Kidney epithelial cell (primary cell): ENCODE measurements at regions not wholly inside any gene's neighbourhood (a gene's known extent, or its start where the extent isn't known, plus 50 kb on each side); places are given as distances from the start of the nearest gene placed in this dataset.

Source experiments
- DNase-seq: peaks from one replicate; pipeline ENCODE4 v3.0.0-alpha.2; 2010; ENCODE audit warnings: low read depth
- H3K27me3 ChIP-seq: 2 replicates; pipeline ENCODE4 v1.6.0; 2011; ENCODE audit warnings: low read length; ENCODE audit not compliant: control insufficient read depth, insufficient read depth
- H3K36me3 ChIP-seq: 2 replicates; pipeline ENCODE4 v1.5.1; 2011; ENCODE audit warnings: low read length; ENCODE audit not compliant: control insufficient read depth, insufficient read depth
- H3K4me3 ChIP-seq: 2 replicates; pipeline ENCODE4 v1.5.1; 2011; ENCODE audit warnings: low read depth, mild to moderate bottlenecking, control low read depth, low read length
- TF ChIP-seq, protein P1 (sequence below): IDR thresholded peaks from 2 replicates; pipeline ENCODE4 v1.5.1; 2011; ENCODE audit warnings: mild to moderate bottlenecking, moderate library complexity, low read length, control low read depth, inconsistent platforms; ENCODE audit not compliant: insufficient read depth, poor library complexity, severe bottlenecking

DNA sequence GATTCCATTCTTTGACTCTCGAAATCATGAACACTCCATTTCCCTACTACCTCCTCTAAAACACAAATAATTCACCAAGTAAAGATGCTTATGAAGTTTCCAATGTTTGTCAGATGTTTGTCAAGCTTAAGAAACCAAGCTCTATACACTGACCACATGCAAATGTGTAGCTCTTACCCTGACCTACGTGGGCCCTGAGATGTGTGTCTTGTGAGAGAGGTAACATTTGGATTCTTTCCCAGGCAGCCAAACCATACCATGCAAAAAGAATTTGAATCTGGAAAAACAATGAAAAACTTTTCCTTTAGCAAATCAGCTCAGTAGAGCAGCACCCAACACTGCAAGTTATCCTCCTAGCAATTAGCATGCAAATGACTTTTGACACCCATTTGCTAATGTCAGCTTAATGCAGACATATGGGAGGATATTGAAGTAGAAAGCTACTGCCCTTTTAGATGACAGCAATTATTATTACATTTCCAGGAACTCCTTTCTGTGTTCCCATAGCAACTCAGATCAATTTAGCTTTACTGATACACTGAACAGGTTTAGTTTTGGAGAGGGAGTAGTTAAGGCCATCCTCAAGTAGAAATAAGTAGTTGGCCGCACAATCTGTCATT, 83.2 kb upstream of the RGS4 start:
- H3K27me3 ChIP-seq, result no peaks in the 10 kb centered on the region
- no peaks in the 10 kb centered on the region for H3K36me3 ChIP-seq
- no peak overlapping the region for H3K4me3 ChIP-seq
- DNase-seq, result no peak
- TF ChIP-seq, protein P1, sequence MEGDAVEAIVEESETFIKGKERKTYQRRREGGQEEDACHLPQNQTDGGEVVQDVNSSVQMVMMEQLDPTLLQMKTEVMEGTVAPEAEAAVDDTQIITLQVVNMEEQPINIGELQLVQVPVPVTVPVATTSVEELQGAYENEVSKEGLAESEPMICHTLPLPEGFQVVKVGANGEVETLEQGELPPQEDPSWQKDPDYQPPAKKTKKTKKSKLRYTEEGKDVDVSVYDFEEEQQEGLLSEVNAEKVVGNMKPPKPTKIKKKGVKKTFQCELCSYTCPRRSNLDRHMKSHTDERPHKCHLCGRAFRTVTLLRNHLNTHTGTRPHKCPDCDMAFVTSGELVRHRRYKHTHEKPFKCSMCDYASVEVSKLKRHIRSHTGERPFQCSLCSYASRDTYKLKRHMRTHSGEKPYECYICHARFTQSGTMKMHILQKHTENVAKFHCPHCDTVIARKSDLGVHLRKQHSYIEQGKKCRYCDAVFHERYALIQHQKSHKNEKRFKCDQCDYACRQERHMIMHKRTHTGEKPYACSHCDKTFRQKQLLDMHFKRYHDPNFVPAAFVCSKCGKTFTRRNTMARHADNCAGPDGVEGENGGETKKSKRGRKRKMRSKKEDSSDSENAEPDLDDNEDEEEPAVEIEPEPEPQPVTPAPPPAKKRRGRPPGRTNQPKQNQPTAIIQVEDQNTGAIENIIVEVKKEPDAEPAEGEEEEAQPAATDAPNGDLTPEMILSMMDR, result no peak

DNA sequence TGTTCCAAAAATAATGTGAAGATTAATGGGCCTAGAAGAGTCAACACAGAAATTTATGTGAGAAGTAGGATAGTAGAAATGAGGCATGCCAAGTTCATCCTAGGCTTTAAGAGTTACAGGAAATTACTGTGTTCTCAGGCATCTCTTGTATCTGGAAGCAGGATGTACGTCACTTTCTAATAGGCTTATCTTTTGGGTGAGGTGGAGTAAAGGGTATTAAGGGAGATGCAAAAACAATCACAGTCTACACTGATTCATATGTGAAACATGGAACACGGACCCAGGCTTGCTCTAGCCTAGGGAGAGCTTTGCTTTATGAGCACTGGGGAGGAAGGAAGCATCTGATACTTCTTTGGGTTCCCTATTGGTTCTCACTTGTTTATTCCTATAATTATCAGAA, 84.5 kb upstream of the RGS4 start:
- Histone ChIP-seq H3K36me3 (no peaks in the 10 kb centered on the region), H3K4me3 (no peak overlapping the region), H3K27me3 (no peaks in the 10 kb centered on the region)
- TF ChIP-seq, protein P1, result no peak
- DNase-seq, result no peak

DNA sequence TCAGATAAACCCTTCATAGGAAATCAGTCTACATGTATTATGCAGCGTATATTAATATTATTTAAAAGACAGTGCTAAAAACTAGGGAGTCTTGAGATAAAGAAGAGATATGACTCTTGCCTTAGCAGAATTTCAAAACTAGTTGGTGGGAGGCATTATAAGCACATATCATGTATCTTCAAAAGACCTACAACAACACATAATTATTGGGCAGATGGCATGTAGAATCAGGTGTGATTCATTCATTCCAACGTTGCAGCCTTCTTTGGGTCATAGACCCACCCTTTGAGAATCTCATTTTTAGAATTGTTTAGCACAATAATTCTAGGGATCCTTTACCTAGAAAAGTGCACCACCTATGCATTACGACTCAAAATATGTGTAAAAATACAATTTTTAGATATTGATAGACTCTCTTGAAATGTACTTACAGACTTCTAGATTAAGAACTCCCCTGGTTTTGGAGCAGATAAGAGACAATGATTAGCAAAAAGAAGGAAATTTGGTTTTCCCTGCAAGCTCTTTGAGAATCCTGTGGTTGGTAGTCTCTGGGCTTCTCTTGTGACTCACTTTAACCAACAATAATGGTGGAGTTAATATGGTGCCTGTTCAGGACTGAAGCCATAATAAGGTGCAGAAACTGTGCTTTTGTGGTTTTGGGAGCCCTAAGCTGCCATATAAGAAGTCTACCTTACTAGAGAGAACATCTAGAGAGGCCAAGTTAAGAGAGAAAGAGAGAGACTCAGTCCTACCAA, 85.3 kb upstream of the RGS4 start:
- no peaks in the 10 kb centered on the region for H3K36me3 ChIP-seq
- H3K4me3 ChIP-seq, result no peak overlapping the region
- H3K27me3 ChIP-seq, result no peaks in the 10 kb centered on the region
- no peak for DNase-seq
- TF ChIP-seq, protein P1, result no peak

DNA sequence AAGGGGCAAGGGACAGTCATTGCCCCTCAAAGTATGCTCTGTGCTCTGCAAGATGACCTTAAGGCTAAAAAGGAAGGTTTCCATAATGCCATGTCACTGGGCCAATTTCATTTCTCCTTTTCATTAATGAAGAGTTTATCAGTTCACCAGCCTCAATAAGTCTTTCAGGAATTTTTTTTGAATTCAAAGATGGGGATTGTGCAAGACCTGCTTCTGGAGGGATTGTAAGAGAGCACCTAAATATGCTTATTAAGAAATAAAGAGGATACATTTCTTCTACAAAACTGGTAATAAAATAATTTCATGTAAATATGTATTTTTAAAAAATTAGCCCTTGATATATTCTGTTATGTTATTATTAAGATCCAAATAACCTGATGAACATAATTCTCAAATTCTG, 86.8 kb upstream of the RGS4 start:
- no peak overlapping the region for H3K4me3 ChIP-seq
- no peak for DNase-seq
- H3K36me3 ChIP-seq, result no peaks in the 10 kb centered on the region
- H3K27me3 ChIP-seq, result no peaks in the 10 kb centered on the region
- TF ChIP-seq, protein P1, result no peak

DNA sequence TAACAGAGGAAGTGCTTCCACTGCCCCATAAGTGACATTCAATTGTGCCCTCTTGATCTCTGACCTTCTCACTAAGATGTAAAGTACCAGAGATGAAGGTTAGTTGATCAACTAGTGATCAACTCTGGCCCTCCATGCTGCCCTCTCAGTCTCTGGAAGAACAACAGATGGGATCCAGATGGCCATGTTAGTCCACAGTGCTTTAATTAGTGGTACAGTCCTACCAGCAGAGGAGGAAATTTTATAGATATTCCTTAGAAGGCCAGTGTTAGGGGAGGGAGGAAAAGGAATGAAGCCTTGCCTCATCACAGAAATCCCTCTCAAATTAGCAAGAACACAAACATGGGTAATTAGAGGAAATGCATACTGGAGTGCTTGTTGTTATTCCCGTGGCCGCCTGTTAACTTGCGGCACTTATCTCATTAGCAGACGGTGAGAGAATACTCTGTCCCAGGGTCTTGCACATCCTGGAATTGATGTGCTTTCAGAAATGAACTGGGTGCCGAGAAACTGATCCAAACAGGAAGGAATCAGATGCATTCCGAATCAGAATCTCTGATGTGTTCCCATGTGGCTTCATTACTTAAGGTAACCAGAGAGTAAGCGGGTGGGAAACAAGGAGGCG, 91.1 kb upstream of the RGS4 start:
- no peaks in the 10 kb centered on the region for H3K27me3 ChIP-seq
- TF ChIP-seq, protein P1, result no peak
- no peak for DNase-seq
- H3K36me3 ChIP-seq, result no peaks in the 10 kb centered on the region
- H3K4me3 ChIP-seq, result no peak overlapping the region
